ENCODE measurements at regions not wholly inside any gene's neighbourhood (a gene's known extent, or its start where the extent isn't known, plus 50 kb on each side); places are given as distances from the start of the nearest gene placed in this dataset.
"Not testable (repeated sequence)": the region's sequence is repeated elsewhere in the genome, so short reads cannot be mapped to it uniquely, and the experiment has no call there.

- TF ChIP-seq CTCF (IDR thresholded peaks at IDR 0.05; ENCODE audit: low read depth, low read length) = no peak
- in situ Hi-C loops (cut with HindIII; ENCODE audit: low sequenced_read_pairs) = no loop called here
- DNase-seq (ENCODE audit: low read depth, low spot score) = no peak
- H3K4me3 ChIP-seq (ENCODE audit: low read depth, low read length) = no peak overlapping the region
Observed at GRCh38 chr5:92633875-92634487, 947.0 kb downstream of the NR2F1-AS1 start.

GRCh38 chr5:92633176-92633575, 947.8 kb downstream of the NR2F1-AS1 start:
- no peak overlapping the region for H3K4me3 ChIP-seq (ENCODE audit: low read depth, low read length)
- in situ Hi-C loops (cut with HindIII; ENCODE audit: low sequenced_read_pairs) = no loop called here
- no peak for DNase-seq (ENCODE audit: low read depth, low spot score)
- no peak for TF ChIP-seq CTCF (IDR thresholded peaks at IDR 0.05; ENCODE audit: low read depth, low read length)

- in situ Hi-C loops (cut with HindIII; ENCODE audit: low sequenced_read_pairs); H3K4me3 ChIP-seq (ENCODE audit: low read depth, low read length); DNase-seq (ENCODE audit: low read depth, low spot score): not testable (repeated sequence)
Observed at GRCh38 chr5:92631237-92631701, 949.8 kb downstream of the NR2F1-AS1 start.

GRCh38 chr5:92629574-92629973, 951.4 kb downstream of the NR2F1-AS1 start:
- in situ Hi-C loops (cut with HindIII; ENCODE audit: low sequenced_read_pairs) = no loop called here
- TF ChIP-seq CTCF (IDR thresholded peaks at IDR 0.05; ENCODE audit: low read depth, low read length) = no peak
- no peak for DNase-seq (ENCODE audit: low read depth, low spot score)
- H3K4me3 ChIP-seq (ENCODE audit: low read depth, low read length) = no peak overlapping the region

GRCh38 chr5:92629000-92629399, 952.0 kb downstream of the NR2F1-AS1 start:
- in situ Hi-C loops (cut with HindIII; ENCODE audit: low sequenced_read_pairs) = no loop called here
- no peak for DNase-seq (ENCODE audit: low read depth, low spot score)
- no peak for TF ChIP-seq CTCF (IDR thresholded peaks at IDR 0.05; ENCODE audit: low read depth, low read length)
- H3K4me3 ChIP-seq (ENCODE audit: low read depth, low read length) = no peak overlapping the region

- in situ Hi-C loops (cut with HindIII; ENCODE audit: low sequenced_read_pairs) = no loop called here
- H3K4me3 ChIP-seq (ENCODE audit: low read depth, low read length) = no peak overlapping the region
- TF ChIP-seq CTCF (IDR thresholded peaks at IDR 0.05; ENCODE audit: low read depth, low read length) = no peak
Observed at GRCh38 chr5:92627186-92627585, 953.8 kb downstream of the NR2F1-AS1 start.

GRCh38 chr5:92616085-92616484, 964.9 kb downstream of the NR2F1-AS1 start:
- DNase-seq (ENCODE audit: low read depth, low spot score) = no peak
- TF ChIP-seq CTCF (IDR thresholded peaks at IDR 0.05; ENCODE audit: low read depth, low read length) = no peak
- no peak overlapping the region for H3K4me3 ChIP-seq (ENCODE audit: low read depth, low read length)
- in situ Hi-C loops (cut with HindIII; ENCODE audit: low sequenced_read_pairs) = no loop called here

More at GRCh38 chr5:92627186-92627585, 953.8 kb downstream of the NR2F1-AS1 start:
- DNase-seq (ENCODE audit: low read depth, low spot score) = no peak
